CD4-positive, alpha-beta memory T cell (primary cell): ENCODE measurements at regions not wholly inside any gene's neighbourhood (a gene's known extent, or its start where the extent isn't known, plus 50 kb on each side); places are given as distances from the start of the nearest gene placed in this dataset.

Experiments
- CTCF ChIA-PET: fragments of 350-600 bp; sonication (Branson Sonifier 250); formaldehyde crosslinking; loops from one replicate; lab custom pipeline; 2021; ENCODE audit warnings: inconsistent platforms; ENCODE audit not compliant: partially characterized antibody; lab: Charles Lee
- POLR2A ChIA-PET: fragments of 350-600 bp; sonication (Branson Sonifier 250); formaldehyde crosslinking; loops from one replicate; lab custom pipeline; 2021; ENCODE audit not compliant: partially characterized antibody; lab: Charles Lee
- DNase-seq, 5 donors: peaks; one replicate each; pipeline versions ENCODE4 v3.0.0 to v3.0.0-alpha.2; 2020 to 2022; ENCODE audit warnings: mixed read lengths in 1 of 5
- H3K27ac ChIP-seq: one replicate; pipeline ENCODE4 v1.7.0; 2013; ENCODE audit warnings: low read depth, low read length
- H3K27me3 ChIP-seq: 2 replicates; pipeline ENCODE4 v1.7.0; 2013; ENCODE audit warnings: mild to moderate bottlenecking, low read length, moderate library complexity; ENCODE audit not compliant: insufficient read depth
- H3K36me3 ChIP-seq: 2 replicates; pipeline ENCODE4 v1.7.0; 2013; ENCODE audit warnings: mild to moderate bottlenecking, low read length, moderate library complexity; ENCODE audit not compliant: insufficient read depth
- H3K4me1 ChIP-seq: 2 replicates; pipeline ENCODE4 v1.7.0; 2013; ENCODE audit warnings: mild to moderate bottlenecking, low read length, moderate library complexity; ENCODE audit not compliant: insufficient read depth
- H3K4me3 ChIP-seq, 2 donors: one replicate each; pipeline ENCODE4 v1.7.0; 2013; ENCODE audit warnings: low read length in 2 of 2, mild to moderate bottlenecking in 1 of 2
- H3K9me3 ChIP-seq, 2 donors: one replicate each; pipeline ENCODE4 v1.7.0; 2013; ENCODE audit warnings: low read length in 2 of 2, control low read depth in 1 of 2; ENCODE audit not compliant: control insufficient read depth in 1 of 2
- H3K27ac Mint-ChIP-seq, 7 donors: one replicate each; pipeline ENCODE4 v1.8.0; 2020 to 2021; ENCODE audit warnings: mixed read lengths in 7 of 7, mild to moderate bottlenecking in 6 of 7, inconsistent platforms in 3 of 7, moderate library complexity in 3 of 7
- H3K27me3 Mint-ChIP-seq, 2 donors: one replicate each; pipeline ENCODE4 v1.8.0; 2020 to 2021; ENCODE audit warnings: mixed read lengths in 2 of 2
- H3K36me3 Mint-ChIP-seq, 2 donors: one replicate each; pipeline ENCODE4 v1.8.0; 2020 to 2021; ENCODE audit warnings: mixed read lengths in 2 of 2, inconsistent platforms in 1 of 2, mild to moderate bottlenecking in 1 of 2
- H3K4me1 Mint-ChIP-seq, 4 donors: one replicate each; pipeline ENCODE4 v1.8.0; 2020 to 2021; ENCODE audit warnings: mixed read lengths in 4 of 4, mild to moderate bottlenecking in 1 of 4
- H3K4me3 Mint-ChIP-seq, 8 donors: one replicate each; pipeline ENCODE4 v1.8.0; 2020 to 2021; ENCODE audit warnings: mixed read lengths in 8 of 8, mild to moderate bottlenecking in 7 of 8, moderate library complexity in 6 of 8, inconsistent platforms in 3 of 8
- H3K9me3 Mint-ChIP-seq, 8 donors: one replicate each; pipeline ENCODE4 v1.8.0; 2020 to 2021; ENCODE audit warnings: mixed read lengths in 8 of 8, mild to moderate bottlenecking in 5 of 8, inconsistent platforms in 3 of 8, moderate library complexity in 1 of 8
- intact Hi-C: fragments of 100-400 bp; cut with micrococcal nuclease; formaldehyde crosslinking; loops from one replicate; pipeline ENCODE4 v1.15.1; 2023

- no peak overlapping the region for H3K4me3 ChIP-seq
- ChIA-PET CTCF (no interaction called here), POLR2A (no interaction called here)
- H3K27ac ChIP-seq, result no peak overlapping the region
- no peaks in the 10 kb centered on the region for H3K36me3 ChIP-seq
- Mint-ChIP-seq H3K4me1 (no peaks in the 10 kb centered on the region), H3K27ac (no peak overlapping the region), H3K4me3 (no peak overlapping the region), H3K36me3 (no peaks in the 10 kb centered on the region), H3K27me3 (no peaks in the 10 kb centered on the region), H3K9me3 (peaks cover 0 to 5% (median 0%) of the 10 kb centered on the region in 8 donors)
- no peaks in the 10 kb centered on the region for H3K4me1 ChIP-seq
- H3K9me3 ChIP-seq, result no peaks in the 10 kb centered on the region
- DNase-seq, result no peak
- intact Hi-C loops, result no loop called here
- no peaks in the 10 kb centered on the region for H3K27me3 ChIP-seq
Observed at GRCh38 chr5:86115164-86115563, 502.6 kb upstream of the COX7C start.

- H3K4me1 Mint-ChIP-seq, result no peaks in the 10 kb centered on the region
- ChIA-PET POLR2A (no interaction called here), CTCF (no interaction called here)
- H3K36me3 Mint-ChIP-seq, result no peaks in the 10 kb centered on the region
- Histone ChIP-seq H3K4me1 (no peaks in the 10 kb centered on the region), H3K9me3 (no peaks in the 10 kb centered on the region), H3K4me3 (no peak overlapping the region), H3K27me3 (no peaks in the 10 kb centered on the region), H3K27ac (no peak overlapping the region), H3K36me3 (no peaks in the 10 kb centered on the region)
- H3K4me3 Mint-ChIP-seq, result no peak overlapping the region
- peaks cover 0 to 3% (median 0%) of the 10 kb centered on the region in 8 donors for H3K9me3 Mint-ChIP-seq
- no peak for DNase-seq
- H3K27ac Mint-ChIP-seq, result no peak overlapping the region
- intact Hi-C loops, result no loop called here
- no peaks in the 10 kb centered on the region for H3K27me3 Mint-ChIP-seq
Observed at GRCh38 chr5:86118542-86118941, 499.2 kb upstream of the COX7C start.

GRCh38 chr5:86124333-86124732 is 493.4 kb upstream of the COX7C start:
- Mint-ChIP-seq H3K36me3 (no peaks in the 10 kb centered on the region), H3K9me3 (no peaks in the 10 kb centered on the region), H3K27me3 (no peaks in the 10 kb centered on the region), H3K4me3 (no peak overlapping the region), H3K4me1 (no peaks in the 10 kb centered on the region), H3K27ac (no peak overlapping the region)
- H3K36me3 ChIP-seq, result no peaks in the 10 kb centered on the region
- no peak overlapping the region for H3K27ac ChIP-seq
- intact Hi-C loops, result no loop called here
- no peaks in the 10 kb centered on the region for H3K27me3 ChIP-seq
- ChIA-PET CTCF (no interaction called here), POLR2A (no interaction called here)
- H3K4me3 ChIP-seq, result no peak overlapping the region
- no peaks in the 10 kb centered on the region for H3K9me3 ChIP-seq
- no peaks in the 10 kb centered on the region for H3K4me1 ChIP-seq
- DNase-seq, result no peak

GRCh38 chr5:86125731-86126601 is 491.8 kb upstream of the COX7C start:
- no peak overlapping the region for H3K4me3 Mint-ChIP-seq
- H3K9me3 Mint-ChIP-seq, result peaks cover 0 to 4% (median 0%) of the 10 kb centered on the region in 8 donors
- H3K27ac Mint-ChIP-seq, result no peak overlapping the region
- no peaks in the 10 kb centered on the region for H3K9me3 ChIP-seq
- no peak for DNase-seq
- H3K36me3 ChIP-seq, result no peaks in the 10 kb centered on the region
- H3K27me3 Mint-ChIP-seq, result no peaks in the 10 kb centered on the region
- no peaks in the 10 kb centered on the region for H3K36me3 Mint-ChIP-seq
- CTCF ChIA-PET, result no interaction called here
- intact Hi-C loops, result no loop called here
- H3K27me3 ChIP-seq, result no peaks in the 10 kb centered on the region
- POLR2A ChIA-PET, result no interaction called here
- H3K4me3 ChIP-seq, result no peak overlapping the region
- H3K4me1 Mint-ChIP-seq, result no peaks in the 10 kb centered on the region
- H3K27ac ChIP-seq, result no peak overlapping the region
- H3K4me1 ChIP-seq, result no peaks in the 10 kb centered on the region

- no peaks in the 10 kb centered on the region for H3K27me3 Mint-ChIP-seq
- H3K36me3 Mint-ChIP-seq, result no peaks in the 10 kb centered on the region
- DNase-seq, result no peak
- H3K9me3 Mint-ChIP-seq, result peaks cover 0 to 4% (median 0%) of the 10 kb centered on the region in 8 donors
- POLR2A ChIA-PET, result no interaction called here
- CTCF ChIA-PET, result no interaction called here
- H3K4me1 Mint-ChIP-seq, result no peaks in the 10 kb centered on the region
- no peak overlapping the region for H3K4me3 Mint-ChIP-seq
- H3K27ac Mint-ChIP-seq, result no peak overlapping the region
- no peaks in the 10 kb centered on the region for H3K9me3 ChIP-seq
- no peak overlapping the region for H3K4me3 ChIP-seq
- H3K36me3 ChIP-seq, result no peaks in the 10 kb centered on the region
- H3K27ac ChIP-seq, result no peak overlapping the region
- intact Hi-C loops, result no loop called here
- no peaks in the 10 kb centered on the region for H3K27me3 ChIP-seq
- no peaks in the 10 kb centered on the region for H3K4me1 ChIP-seq
Observed at GRCh38 chr5:86127696-86128095, 490.0 kb upstream of the COX7C start.

- Histone ChIP-seq H3K36me3 (no peaks in the 10 kb centered on the region), H3K27me3 (no peaks in the 10 kb centered on the region), H3K27ac (no peak overlapping the region), H3K4me1 (no peaks in the 10 kb centered on the region), H3K9me3 (no peaks in the 10 kb centered on the region), H3K4me3 (no peak overlapping the region)
- Mint-ChIP-seq H3K4me1 (no peaks in the 10 kb centered on the region), H3K9me3 (peaks cover 0 to 4% (median 0%) of the 10 kb centered on the region in 8 donors), H3K27ac (no peak overlapping the region), H3K27me3 (no peaks in the 10 kb centered on the region), H3K4me3 (no peak overlapping the region), H3K36me3 (no peaks in the 10 kb centered on the region)
- POLR2A ChIA-PET, result no interaction called here
- CTCF ChIA-PET, result no interaction called here
- intact Hi-C loops, result no loop called here
- DNase-seq, result no peak
Observed at GRCh38 chr5:86129009-86129408, 488.7 kb upstream of the COX7C start.

DNA sequence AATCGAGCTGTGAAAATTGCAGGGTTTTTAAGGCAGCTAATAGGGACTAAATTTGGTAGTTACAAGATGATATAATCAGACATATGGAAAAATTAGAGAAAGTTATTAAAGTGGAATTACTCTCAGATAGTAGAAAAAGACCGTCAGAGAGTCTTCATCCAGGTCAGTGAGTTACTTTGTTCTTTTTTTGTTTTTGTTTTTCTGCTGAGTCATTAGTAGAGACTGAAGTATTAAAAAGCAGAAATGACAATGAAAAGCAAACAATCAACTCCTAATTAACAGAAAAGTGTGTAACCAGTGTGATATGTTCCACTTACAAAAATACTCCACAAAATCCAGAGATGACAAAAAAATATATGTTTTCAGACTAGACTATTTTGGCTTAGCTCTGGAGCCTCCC is 480.4 kb upstream of the COX7C start:
- no peak overlapping the region for H3K4me3 Mint-ChIP-seq
- H3K27me3 Mint-ChIP-seq, result no peaks in the 10 kb centered on the region
- peaks cover 0 to 4% (median 0%) of the 10 kb centered on the region in 8 donors for H3K9me3 Mint-ChIP-seq
- no peak overlapping the region for H3K27ac Mint-ChIP-seq
- Histone ChIP-seq H3K4me1 (no peaks in the 10 kb centered on the region), H3K4me3 (no peak overlapping the region), H3K36me3 (no peaks in the 10 kb centered on the region), H3K9me3 (no peaks in the 10 kb centered on the region), H3K27me3 (no peaks in the 10 kb centered on the region), H3K27ac (no peak overlapping the region)
- no peaks in the 10 kb centered on the region for H3K4me1 Mint-ChIP-seq
- POLR2A ChIA-PET, result no interaction called here
- H3K36me3 Mint-ChIP-seq, result no peaks in the 10 kb centered on the region
- CTCF ChIA-PET, result no interaction called here
- intact Hi-C loops, result no loop called here
- DNase-seq, result no peak
